Choroid plexus epithelial cell (primary cell): ENCODE measurements at regions not wholly inside any gene's neighbourhood (a gene's known extent, or its start where the extent isn't known, plus 50 kb on each side); places are given as distances from the start of the nearest gene placed in this dataset.
A peak's percentile ranks its signal among the peaks of the same experiment; 100 is the strongest.
"Not testable (repeated sequence)": the region's sequence is repeated elsewhere in the genome, so short reads cannot be mapped to it uniquely, and the experiment has no call there.

ENCODE experiments used
- DNase-seq: peaks from one replicate; pipeline ENCODE4 v3.0.0-alpha.2; 2010; ENCODE audit warnings: low read depth
- H3K4me3 ChIP-seq: 2 replicates; pipeline ENCODE4 v1.5.1; 2011; ENCODE audit warnings: low read depth, mild to moderate bottlenecking, control low read depth, low read length, moderate library complexity
- CTCF ChIP-seq: conservative IDR thresholded peaks from 2 replicates; pipeline ENCODE4 v1.5.1; 2011; ENCODE audit warnings: low read depth, mild to moderate bottlenecking, control low read depth, inconsistent platforms, low read length, moderate library complexity

- no peak for DNase-seq
- H3K4me3 ChIP-seq: no peak overlapping the region
- TF ChIP-seq CTCF: no peak
These were observed 50.5 kb upstream of the TUBA3D start for GRCh38 chr2:131425231-131425941.

GRCh38 chr2:131424605-131425114, 51.3 kb upstream of the TUBA3D start:
- DNase-seq, H3K4me3 ChIP-seq: not testable (repeated sequence)

GRCh38 chr2:131420751-131421150, 55.2 kb upstream of the TUBA3D start:
- not testable (repeated sequence) for H3K4me3 ChIP-seq, DNase-seq

- H3K4me3 ChIP-seq: no peak overlapping the region
- TF ChIP-seq CTCF: no peak
- peak; percentile 15 for DNase-seq
These were observed 55.5 kb upstream of the RAB6D start for GRCh38 chr2:131419441-131419840.

- no peak for DNase-seq
- H3K4me3 ChIP-seq: no peak overlapping the region
- no peak for TF ChIP-seq CTCF
These were observed 54.7 kb upstream of the RAB6D start for GRCh38 chr2:131418625-131419024.

GRCh38 chr2:131417886-131418285, 53.9 kb upstream of the RAB6D start:
- DNase-seq: no peak
- no peak for TF ChIP-seq CTCF
- no peak overlapping the region for H3K4me3 ChIP-seq

GRCh38 chr2:131413785-131414184, 49.8 kb upstream of the RAB6D start:
- H3K4me3 ChIP-seq: no peak overlapping the region
- no peak for TF ChIP-seq CTCF
- DNase-seq: no peak
